ENCODE measurements at regions not wholly inside any gene's neighbourhood (a gene's known extent, or its start where the extent isn't known, plus 50 kb on each side); places are given as distances from the start of the nearest gene placed in this dataset.

DNA sequence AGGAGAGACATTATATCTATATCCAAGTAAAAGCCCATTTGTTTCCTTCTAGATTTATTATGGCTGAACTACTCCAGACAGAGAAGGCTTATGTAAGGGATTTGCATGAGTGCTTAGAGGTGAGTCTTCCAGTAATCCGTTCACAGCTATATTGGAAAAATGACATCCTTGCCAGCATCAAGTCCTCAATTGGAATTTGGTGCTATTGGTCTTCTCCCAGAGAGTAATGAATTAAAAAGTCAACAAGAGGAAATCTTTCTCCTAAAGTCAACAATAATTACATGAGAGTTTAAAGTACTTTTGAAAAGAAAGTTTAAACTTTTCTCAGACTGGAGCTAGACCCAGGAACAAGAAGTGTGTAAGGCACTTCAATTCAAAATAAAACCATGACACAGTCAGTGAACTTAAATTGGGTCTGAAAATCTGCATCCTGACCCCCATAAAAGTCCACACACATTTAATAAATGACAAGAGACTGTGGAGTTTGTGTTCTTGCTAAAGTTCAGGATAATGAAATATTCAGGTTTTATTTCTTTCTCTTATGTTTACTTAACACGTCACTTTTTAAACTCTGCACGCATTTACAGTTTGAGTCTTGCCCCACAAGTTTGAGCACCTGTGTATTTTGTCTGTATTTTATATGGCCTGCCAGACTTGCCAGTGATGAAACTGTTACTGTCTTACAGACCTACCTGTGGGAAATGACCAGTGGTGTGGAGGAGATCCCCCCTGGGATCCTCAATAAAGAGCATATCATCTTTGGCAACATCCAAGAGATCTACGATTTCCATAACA lies 268.2 kb upstream of the UMPS start:
- TF ChIP-seq, protein P1, sequence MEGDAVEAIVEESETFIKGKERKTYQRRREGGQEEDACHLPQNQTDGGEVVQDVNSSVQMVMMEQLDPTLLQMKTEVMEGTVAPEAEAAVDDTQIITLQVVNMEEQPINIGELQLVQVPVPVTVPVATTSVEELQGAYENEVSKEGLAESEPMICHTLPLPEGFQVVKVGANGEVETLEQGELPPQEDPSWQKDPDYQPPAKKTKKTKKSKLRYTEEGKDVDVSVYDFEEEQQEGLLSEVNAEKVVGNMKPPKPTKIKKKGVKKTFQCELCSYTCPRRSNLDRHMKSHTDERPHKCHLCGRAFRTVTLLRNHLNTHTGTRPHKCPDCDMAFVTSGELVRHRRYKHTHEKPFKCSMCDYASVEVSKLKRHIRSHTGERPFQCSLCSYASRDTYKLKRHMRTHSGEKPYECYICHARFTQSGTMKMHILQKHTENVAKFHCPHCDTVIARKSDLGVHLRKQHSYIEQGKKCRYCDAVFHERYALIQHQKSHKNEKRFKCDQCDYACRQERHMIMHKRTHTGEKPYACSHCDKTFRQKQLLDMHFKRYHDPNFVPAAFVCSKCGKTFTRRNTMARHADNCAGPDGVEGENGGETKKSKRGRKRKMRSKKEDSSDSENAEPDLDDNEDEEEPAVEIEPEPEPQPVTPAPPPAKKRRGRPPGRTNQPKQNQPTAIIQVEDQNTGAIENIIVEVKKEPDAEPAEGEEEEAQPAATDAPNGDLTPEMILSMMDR (IDR thresholded peaks at IDR 0.05; ENCODE audit: control extremely low read depth in 1 of 3, insufficient read depth in 1 of 3, low read depth in 1 of 3, low read length in 3 of 3), result no peak
- TF ChIP-seq POLR2A (IDR thresholded peaks at IDR 0.05; ENCODE audit: control extremely low read depth in 1 of 2, low read depth in 2 of 2, low read length in 2 of 2), result no peak
- TF ChIP-seq EP300 (IDR thresholded peaks at IDR 0.05; ENCODE audit: borderline replicate concordance in 1 of 2, low read depth in 2 of 2, low read length in 2 of 2), result no peak
- TF ChIP-seq, protein P2, sequence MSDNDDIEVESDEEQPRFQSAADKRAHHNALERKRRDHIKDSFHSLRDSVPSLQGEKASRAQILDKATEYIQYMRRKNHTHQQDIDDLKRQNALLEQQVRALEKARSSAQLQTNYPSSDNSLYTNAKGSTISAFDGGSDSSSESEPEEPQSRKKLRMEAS (IDR thresholded peaks at IDR 0.05), result no peak
- no peak for TF ChIP-seq CEBPB (IDR thresholded peaks at IDR 0.05; ENCODE audit: low read depth, low read length)
- TF ChIP-seq RFX5 (IDR thresholded peaks at IDR 0.05; ENCODE audit: borderline replicate concordance, low read depth, low read length), result no peak
- TF ChIP-seq EGR1 (IDR thresholded peaks at IDR 0.05; ENCODE audit: borderline replicate concordance, low read depth, low read length), result no peak
- TF ChIP-seq, protein P3, sequence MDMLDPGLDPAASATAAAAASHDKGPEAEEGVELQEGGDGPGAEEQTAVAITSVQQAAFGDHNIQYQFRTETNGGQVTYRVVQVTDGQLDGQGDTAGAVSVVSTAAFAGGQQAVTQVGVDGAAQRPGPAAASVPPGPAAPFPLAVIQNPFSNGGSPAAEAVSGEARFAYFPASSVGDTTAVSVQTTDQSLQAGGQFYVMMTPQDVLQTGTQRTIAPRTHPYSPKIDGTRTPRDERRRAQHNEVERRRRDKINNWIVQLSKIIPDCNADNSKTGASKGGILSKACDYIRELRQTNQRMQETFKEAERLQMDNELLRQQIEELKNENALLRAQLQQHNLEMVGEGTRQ (IDR thresholded peaks at IDR 0.05; ENCODE audit: low read length), result no peak
